ENCODE measurements at regions not wholly inside any gene's neighbourhood (a gene's known extent, or its start where the extent isn't known, plus 50 kb on each side); places are given as distances from the start of the nearest gene placed in this dataset.

- no peak overlapping the region for H3K4me3 ChIP-seq (ENCODE audit: low read depth, low read length)
- no peaks in the 10 kb centered on the region for H3K36me3 ChIP-seq
- H3K27me3 ChIP-seq (ENCODE audit: insufficient read depth, low read depth, severe bottlenecking) = no peaks in the 10 kb centered on the region
- no peak for TF ChIP-seq CTCF (IDR thresholded peaks at IDR 0.05; ENCODE audit: low read depth, low read length)
- H3K27ac ChIP-seq = no peak overlapping the region
- DNase-seq = no peak
- no peaks in the 10 kb centered on the region for H3K9me3 ChIP-seq (ENCODE audit: severe bottlenecking)
Observed at GRCh38 chr2:146429366-146429765, 1415.5 kb upstream of the ACVR2A start.

GRCh38 chr2:146417942-146418341, 1426.9 kb upstream of the ACVR2A start:
- Histone ChIP-seq H3K27me3 (ENCODE audit: insufficient read depth, low read depth, severe bottlenecking) (no peaks in the 10 kb centered on the region), H3K4me3 (ENCODE audit: low read depth, low read length) (no peak overlapping the region), H3K9me3 (ENCODE audit: severe bottlenecking) (no peaks in the 10 kb centered on the region), H3K36me3 (no peaks in the 10 kb centered on the region), H3K27ac (no peak overlapping the region)
- no peak for DNase-seq
- no peak for TF ChIP-seq CTCF (IDR thresholded peaks at IDR 0.05; ENCODE audit: low read depth, low read length)

- no peak overlapping the region for H3K4me3 ChIP-seq (ENCODE audit: low read depth, low read length)
- no peaks in the 10 kb centered on the region for H3K27me3 ChIP-seq (ENCODE audit: insufficient read depth, low read depth, severe bottlenecking)
- no peak overlapping the region for H3K27ac ChIP-seq
- no peak for TF ChIP-seq CTCF (IDR thresholded peaks at IDR 0.05; ENCODE audit: low read depth, low read length)
- no peak for DNase-seq
- H3K9me3 ChIP-seq (ENCODE audit: severe bottlenecking) = no peaks in the 10 kb centered on the region
- no peaks in the 10 kb centered on the region for H3K36me3 ChIP-seq
Observed at GRCh38 chr2:146415291-146415690, 1429.5 kb upstream of the ACVR2A start.

- Histone ChIP-seq H3K27ac (no peak overlapping the region), H3K9me3 (ENCODE audit: severe bottlenecking) (no peaks in the 10 kb centered on the region), H3K27me3 (ENCODE audit: insufficient read depth, low read depth, severe bottlenecking) (no peaks in the 10 kb centered on the region), H3K4me3 (ENCODE audit: low read depth, low read length) (no peak overlapping the region), H3K36me3 (no peaks in the 10 kb centered on the region)
- no peak for TF ChIP-seq CTCF (IDR thresholded peaks at IDR 0.05; ENCODE audit: low read depth, low read length)
- DNase-seq = no peak
Observed at GRCh38 chr2:146414456-146414855, 1430.4 kb upstream of the ACVR2A start.

GRCh38 chr2:146413086-146413610, 1431.7 kb upstream of the ACVR2A start:
- no peak for DNase-seq

More at GRCh38 chr2:146413086-146413610, 1431.7 kb upstream of the ACVR2A start:
- Histone ChIP-seq H3K4me3 (ENCODE audit: low read depth, low read length) (no peak overlapping the region), H3K27me3 (ENCODE audit: insufficient read depth, low read depth, severe bottlenecking) (no peaks in the 10 kb centered on the region), H3K36me3 (no peaks in the 10 kb centered on the region), H3K9me3 (ENCODE audit: severe bottlenecking) (no peaks in the 10 kb centered on the region), H3K27ac (no peak overlapping the region)
- TF ChIP-seq CTCF (IDR thresholded peaks at IDR 0.05; ENCODE audit: low read depth, low read length) = no peak

All from WERI-Rb-1 (cell line).